ENCODE measurements at regions not wholly inside any gene's neighbourhood (a gene's known extent, or its start where the extent isn't known, plus 50 kb on each side); places are given as distances from the start of the nearest gene placed in this dataset.

DNA sequence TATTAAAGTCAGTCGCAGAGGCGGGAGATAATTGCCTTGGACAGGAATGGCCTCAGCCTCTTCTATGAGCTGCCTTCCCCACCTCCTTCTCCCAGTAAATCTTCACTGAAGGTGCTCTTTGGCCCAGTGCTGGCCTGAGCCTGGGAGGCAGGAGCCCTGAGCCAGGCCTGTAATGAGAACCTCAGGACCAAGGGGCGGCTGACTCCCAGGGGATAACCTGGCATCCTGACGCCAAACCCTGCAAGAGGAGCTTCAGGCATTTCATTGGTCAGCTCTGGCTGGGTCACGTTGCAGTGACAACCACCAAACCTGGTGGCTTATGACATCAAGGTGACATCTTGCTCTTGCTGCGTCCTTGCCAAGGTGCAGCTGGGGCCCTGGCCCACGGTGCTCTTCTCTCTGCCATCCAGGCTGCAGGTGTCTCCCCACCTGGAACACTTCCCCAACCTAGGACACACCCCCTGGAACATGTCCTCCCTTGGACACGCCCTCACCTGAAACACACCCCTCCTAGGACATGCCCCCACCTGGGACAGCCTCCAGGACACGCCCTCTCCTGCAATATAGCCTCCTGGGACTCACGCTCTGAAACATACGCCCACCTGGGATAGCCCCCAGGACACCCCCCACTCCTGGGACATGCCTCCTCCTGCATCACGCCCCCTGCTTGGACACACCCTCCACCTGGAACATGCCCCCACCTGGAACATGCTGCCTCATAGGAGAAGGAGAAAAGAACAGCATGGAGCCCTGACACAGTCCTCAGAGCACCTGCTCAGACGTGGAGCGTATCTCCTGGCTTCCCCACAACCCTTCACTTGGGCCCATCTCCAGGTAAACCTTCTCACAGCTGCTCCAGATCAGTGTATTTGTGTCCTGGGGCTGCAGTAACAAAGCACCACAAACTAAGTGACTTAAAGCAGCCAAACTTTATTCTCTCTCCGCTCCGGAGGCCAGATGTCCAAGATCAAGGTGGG, 333.6 kb downstream of the NPHP4 start:
- DNase-seq (ENCODE audit: low spot score) = no peak

DNA sequence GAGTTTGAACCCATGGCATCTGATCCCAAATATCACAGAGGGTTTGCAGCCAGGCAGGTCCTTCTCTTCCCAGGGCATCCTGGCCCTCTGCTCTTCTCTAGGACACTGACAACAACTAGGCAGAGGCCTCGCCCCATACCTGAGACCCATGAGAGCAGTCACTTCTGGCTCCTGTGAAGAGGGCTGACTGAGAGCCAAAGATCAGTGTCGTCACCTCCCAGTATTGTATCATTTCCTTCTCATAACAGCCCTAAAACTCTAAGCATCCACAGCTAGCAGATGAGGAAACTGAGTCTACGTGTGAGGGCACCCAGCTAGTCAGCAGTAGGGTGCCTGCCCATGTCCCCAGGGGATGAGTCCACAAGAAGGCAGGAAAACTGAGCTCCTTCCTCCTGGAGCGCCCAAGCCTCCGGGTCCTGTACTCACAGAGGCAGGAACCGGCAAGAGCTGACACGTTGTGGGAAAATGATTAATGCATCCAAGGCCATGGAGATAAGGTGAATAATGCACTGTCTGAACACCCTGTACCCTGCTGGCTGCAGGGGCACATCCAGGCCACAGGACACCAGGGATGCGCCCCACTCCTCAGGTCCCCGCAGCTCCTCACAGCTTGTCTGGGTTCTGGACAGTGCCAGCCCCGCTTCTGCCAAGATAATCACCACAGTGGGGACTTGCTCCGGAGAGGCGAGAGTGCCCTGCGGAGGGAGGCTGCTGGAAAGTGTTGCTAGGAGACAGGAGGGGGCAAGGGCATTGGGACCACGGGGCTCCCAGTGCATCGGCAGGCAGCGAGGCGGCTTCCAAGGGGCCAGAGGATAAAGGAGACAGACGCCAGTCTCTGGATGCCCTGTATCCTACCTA, 340.0 kb downstream of the NPHP4 start:
- no peak for DNase-seq (ENCODE audit: low spot score)

DNA sequence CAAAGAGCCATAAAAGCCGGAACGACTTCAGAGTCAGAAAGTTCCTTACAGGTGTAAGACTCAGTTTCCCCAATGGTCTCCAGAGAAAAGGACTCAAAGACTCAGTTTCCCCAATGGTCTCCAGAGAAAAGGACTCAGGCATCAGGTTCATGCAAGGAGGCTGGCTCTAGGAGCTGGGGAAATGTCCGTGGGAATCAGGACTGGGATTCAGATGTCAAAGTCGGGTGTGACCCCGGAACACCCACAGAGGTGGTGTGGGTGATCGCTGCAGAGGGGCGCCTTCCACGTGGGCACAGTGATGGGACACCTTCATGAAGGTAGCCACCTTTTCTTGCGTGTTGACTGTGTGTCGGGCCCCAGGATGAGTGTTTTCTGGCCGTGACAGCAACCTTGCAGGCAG, 340.8 kb downstream of the NPHP4 start:
- DNase-seq (ENCODE audit: low spot score) = no peak

DNA sequence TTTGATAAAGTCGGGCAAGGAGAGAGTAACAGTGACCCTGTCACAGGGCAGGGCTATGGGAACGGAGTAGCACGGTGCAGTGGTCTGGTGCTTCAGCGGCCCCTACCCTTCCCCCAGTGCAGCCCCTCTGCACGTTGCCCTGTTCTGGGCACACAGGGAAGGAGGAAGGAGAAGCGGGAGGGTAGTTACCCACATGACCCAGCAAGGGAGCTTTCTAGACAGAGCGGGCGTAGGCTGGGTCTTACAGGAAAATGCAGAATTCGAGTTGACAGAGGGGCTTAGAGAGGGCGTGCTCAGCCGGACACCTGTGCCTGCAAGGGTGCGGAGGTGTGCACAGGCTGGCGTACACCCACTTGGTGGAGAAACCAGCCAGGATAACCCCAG, 341.2 kb downstream of the NPHP4 start:
- no peak for DNase-seq (ENCODE audit: low spot score)

DNA sequence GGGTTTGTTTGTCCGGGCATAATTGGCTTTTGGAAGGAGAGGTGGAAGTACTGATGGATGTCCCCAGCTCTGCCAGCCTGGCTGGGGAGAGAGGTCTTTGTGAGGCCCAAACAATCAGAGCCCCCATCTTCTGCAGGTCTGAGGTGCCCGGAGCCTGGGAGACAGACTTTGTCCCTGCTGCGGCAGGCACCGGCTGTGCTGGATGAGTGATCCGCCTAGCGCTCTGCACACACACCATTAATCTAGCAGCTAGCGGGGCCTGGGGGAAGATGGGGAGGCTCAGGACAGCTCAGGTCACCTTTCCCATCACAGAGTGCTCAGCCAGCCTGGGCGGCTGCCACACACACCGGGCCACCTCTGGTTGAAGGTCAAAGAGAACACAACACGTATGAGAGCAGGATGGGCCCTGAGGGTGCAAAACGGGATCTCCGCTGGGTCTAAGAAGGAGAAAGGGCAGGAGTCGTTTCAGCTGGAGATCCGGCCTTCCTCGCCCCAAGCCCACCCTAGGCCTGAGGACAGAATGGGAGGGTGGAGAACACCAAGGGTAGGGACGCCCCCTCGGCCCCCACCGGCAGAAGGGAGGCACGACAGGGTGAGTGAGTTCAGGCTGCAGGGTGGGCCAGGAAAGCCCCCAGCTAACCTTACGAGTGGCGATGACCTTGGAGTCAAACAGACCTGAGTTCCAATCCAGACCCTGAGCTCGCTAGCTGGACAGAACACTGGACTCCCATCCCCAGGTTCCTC, 341.8 kb downstream of the NPHP4 start:
- no peak for DNase-seq (ENCODE audit: low spot score)

DNA sequence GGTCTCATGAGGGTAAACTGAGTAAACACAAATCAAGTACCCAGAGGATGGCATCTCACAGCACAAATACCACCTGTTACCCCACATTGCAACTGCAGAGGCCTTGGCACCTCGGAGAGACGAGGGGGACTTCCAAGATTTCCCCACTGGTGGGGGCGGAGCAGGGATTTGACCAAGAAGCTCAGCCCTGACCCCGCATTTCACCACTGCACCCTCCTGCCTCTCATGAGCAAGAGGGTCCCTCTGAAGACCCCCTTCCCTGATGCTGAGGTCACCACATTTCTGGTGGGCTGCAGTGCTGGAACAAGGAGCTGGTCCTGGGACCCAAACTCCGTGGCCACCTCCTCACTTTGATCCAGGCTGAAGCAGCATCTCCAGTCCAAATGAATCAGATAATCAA, 342.4 kb downstream of the NPHP4 start:
- no peak for DNase-seq (ENCODE audit: low spot score)

DNA sequence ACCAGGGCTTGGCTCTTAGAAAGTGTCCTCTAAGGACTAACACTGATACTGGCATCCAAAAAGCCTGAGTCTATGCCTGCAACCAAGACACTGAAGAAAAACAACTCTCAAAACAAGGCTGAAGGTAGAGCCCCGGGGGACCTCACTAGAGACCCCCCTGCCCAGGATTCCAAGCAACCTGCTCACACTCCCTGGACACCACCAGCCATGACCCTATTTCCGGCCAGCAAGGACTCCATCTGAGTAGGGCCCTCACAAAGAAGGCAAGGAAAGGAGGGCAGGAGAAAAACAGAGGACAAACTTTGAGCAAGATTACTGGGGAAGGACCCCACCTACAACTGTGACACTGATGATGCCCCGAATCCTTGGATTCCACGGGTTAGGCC, 343.1 kb downstream of the NPHP4 start:
- DNase-seq (ENCODE audit: low spot score) = no peak

DNA sequence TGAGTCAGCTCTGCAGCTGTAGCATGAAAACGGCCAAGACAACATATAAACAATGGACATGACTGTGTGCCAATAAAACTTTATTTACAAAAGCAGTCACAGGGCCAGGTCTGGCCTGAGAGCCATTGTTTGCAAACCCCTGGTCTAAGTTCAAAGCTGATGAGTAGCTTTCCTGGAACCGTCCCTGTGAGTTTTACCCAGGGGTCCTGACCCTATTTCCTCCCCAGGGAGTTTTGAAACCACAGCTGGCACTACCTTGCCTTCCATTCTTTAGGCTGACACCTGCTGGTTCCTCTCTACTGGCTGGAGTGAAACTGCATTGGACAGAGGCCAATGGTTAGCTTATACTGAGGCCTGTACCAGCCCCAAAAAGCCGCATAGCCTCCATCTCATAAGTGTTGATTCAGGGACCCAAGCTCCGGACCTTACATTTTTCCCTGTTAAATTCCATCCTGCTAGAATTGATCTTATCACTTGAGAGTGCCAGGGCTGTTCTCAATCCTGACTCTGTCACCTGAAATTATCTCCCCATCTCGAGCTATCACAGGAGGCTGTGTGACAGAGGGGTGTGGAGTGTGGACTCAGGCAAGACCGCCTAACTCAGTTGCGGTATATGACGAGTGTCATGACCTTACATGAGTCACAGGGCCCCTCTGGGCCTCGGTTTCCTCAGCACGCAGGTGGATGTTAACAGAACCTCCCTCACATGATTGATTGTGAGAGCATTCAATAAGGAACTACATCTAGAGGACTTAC, 343.6 kb downstream of the NPHP4 start:
- no peak for DNase-seq (ENCODE audit: low spot score)

DNA sequence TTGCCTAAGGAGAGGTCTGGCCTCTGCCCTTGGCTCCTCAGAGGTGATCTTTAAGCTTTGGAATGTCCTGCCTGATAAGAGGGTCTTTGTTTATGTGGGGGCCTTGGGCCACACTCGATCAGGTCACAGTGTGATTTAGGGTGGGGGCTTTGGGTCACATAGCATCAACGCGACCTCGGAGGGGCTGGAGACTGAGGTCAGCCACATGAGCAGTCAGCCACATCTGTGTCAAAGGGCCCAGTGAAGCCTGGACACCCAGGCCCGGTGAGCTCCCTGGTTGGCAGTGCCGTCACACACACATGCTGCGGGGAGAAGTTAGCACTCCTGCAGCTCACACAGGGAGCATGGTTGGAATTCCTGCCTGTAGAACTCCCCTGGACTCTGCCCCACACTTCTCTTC, 345.0 kb downstream of the NPHP4 start:
- DNase-seq (ENCODE audit: low spot score) = no peak

DNA sequence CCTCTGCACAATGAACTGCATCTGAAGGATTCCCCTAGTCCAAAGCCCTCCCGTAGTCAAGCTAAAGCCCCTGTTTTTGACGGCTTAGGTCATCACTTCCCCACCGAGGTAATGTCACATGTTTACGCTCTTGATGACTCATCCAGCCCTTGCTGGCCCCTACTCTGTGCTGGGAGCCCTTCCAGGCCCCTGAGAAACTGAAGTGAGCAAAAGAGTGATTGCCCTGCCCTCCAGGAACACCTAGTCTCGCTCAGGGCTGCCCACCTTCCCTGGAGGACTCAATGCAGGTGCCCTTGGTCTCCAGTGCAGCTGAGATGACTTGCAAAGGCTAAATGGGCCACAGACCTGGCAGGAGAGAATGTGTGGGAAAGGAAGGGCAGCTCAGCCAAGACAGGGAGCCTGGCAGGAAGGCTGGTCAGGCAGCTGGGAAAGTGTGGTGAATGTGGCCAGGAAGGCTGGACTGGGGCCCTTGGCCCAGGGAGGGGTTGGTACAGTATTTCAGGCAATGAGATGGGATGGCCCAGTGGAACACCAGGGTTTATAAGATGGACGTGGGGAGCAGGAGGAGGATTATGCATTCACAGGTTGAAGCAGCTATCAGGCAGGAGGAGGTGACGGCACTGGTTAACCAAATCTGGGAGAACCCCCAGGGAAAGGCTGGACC, 345.6 kb downstream of the NPHP4 start:
- DNase-seq (ENCODE audit: low spot score) = no peak

DNA sequence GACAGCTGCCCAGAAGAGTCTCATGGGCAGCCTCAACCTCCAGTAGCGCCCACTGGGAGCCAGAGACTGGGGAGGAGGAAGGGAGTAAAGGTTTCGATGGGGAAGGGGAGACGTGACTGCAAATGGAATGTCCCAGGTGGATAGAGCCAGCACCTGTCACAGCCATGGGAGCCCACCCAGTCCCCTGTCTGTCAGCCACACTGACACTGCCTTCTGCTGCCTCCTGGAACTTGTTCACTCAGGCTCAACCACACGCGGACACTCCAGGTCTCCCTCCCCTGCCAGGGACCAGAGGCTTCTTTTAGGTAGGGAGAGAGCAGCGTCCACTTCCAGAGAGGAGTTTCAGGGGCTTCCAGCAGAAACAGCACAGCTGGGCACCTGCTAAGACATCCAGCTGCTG, 346.3 kb downstream of the NPHP4 start:
- no peak for DNase-seq (ENCODE audit: low spot score)

DNA sequence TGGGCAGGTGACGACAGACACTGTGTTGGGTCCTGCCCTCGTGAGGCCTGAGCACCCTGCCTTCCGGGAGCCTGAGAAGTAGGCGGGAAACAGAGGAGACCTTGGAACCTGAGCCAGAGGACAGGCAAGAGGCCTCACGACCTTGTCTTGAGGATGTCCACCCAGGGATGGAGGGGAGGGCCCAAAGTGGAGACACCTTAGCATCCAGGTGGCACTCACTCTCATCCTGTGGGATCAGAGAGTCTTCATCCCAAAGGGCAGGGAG, 347.2 kb downstream of the NPHP4 start:
- DNase-seq (ENCODE audit: low spot score) = no peak

DNA sequence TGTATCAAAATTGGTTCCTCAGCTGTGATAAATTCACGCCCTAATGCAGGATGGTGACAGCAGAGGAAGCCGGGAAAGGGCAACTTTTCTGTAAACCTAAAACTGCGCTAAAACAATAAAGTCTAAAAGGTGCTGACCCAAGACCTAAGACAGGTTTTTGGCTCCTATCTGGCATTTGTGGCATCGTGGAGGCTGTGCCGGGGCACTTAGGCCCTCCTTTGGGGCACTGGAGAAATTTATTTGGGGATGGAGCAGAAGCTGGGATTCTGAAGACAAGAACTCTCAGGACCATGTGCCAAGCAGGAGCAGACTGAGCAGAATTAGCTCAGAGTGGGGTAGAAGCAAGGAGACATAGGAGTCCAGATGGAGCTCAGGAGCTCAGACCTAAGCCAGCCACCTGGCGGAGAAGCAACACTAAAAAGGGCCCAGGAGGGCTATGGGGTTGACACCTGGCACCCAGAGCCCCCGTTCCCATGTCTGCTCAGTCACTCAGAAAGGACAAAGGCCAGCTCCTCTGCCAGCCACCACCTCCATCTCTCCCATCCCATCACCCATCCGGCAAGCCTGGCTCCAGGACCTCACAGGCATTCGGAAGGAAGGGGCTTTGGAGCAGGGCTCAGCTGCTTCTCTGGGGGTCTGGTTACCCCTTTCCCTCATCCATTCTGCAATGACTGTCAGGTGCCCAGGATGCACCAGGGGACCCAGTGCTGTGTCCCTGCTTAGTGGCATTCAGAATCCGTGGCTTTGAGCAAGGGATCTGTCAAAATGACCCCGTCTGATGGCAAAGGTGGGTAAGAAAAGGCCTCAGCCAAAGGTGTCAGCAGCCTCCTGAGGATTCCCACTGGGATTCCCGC, 347.7 kb downstream of the NPHP4 start:
- DNase-seq (ENCODE audit: low spot score) = no peak

DNA sequence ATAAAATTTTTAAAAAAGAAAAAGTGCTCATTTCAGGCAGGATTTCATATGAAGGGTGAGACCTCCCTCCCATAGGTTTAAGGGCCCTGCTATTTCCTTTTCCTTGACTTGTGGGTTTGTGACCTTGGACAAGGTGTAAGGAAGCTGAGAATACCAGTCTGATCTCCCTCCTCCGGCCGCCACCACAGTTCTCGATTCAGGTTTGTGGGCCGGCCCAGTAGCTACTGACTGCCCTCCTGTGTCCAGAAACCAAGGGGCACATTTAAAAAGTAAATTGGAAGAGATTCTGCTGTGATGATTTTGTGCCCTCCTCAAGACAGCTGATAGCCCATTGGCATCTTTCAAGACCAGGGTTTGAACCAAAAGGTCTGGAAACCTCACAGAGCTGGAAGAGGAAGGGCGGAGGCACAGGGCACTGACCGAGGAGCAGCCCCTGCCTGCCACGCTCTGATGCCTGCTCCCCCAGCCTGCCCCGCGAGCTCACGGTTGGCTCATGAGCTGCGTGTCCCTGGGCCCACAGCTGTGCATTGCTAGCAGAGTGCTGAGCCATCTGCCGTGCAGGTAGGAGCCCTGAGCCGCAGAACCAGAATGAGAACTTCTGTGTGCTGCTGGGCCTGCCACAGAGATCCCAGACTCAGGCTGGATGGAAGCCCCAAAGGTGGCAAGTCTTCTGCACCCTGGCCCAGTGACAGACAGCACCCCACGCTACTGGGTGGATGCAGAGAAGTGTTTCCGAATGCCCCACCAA, 348.7 kb downstream of the NPHP4 start:
- no peak for DNase-seq (ENCODE audit: low spot score)

DNA sequence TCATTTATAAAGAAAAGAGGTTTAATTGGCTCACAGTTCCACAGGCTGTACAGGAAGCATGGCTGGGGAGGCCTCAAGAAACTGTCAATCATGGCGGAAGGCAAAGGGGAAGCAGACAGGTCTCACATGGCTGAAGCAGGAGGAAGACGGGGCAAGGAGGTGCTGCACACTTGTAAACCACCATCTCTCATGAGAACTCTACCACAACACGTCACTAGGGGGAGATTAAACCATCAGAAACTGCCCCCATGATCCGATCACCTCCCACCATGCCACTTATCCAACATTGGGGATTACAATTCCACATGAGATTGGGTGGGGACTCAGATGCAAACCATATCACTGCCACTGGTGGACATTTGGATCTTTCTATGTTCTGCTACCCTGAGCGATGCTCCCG, 351.4 kb downstream of the NPHP4 start:
- no peak for DNase-seq (ENCODE audit: low spot score)

DNA sequence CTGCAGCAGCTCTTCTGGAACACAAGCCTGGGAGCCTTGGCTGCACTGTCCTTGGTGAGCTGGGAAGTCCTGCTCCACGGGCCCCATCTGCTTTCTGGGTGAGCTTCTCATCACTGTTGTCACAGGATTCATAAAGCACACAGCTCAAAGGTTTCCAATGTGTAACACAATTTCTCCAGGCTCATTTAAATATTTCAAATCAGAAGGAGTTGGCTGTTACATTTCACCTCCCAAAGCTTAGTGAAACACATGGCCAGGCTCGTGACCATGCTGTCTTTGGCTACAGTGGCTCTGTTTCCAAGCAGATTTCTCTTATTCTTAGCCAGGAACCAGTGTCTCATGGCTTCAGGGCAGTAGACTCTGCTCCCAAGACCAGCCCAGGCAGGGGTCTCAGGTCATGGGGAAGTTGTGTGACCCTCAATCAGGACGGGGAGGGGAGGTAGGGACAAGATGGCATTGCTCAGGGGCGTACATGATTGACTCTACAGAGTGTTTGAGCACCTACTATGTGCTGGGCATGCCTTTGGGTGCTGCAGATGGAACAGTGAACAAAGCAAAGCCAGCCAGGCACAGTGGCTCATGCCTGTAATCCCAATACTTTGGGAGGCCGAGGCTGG, 353.0 kb downstream of the NPHP4 start:
- no peak for DNase-seq (ENCODE audit: low spot score)

DNA sequence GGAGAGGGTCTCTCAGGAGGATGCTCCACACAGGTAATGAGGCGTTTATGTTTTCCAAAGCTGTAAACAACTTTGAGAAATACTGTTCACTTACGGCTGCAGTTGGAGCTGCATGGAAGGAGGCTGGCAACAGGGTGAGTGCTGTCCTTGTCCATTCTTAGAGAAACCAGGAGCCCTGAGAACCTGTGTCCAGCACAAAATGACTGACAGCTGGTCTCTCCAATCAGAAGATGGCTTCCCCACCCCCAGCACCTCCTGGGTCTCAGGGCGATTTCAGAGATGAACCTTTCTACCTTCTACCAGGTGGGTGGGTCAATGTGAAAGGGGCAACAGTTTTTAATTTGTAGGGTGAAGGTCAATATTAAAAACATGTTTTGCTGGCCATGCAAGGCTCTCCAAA, 353.6 kb downstream of the NPHP4 start:
- DNase-seq (ENCODE audit: low spot score) = no peak

DNA sequence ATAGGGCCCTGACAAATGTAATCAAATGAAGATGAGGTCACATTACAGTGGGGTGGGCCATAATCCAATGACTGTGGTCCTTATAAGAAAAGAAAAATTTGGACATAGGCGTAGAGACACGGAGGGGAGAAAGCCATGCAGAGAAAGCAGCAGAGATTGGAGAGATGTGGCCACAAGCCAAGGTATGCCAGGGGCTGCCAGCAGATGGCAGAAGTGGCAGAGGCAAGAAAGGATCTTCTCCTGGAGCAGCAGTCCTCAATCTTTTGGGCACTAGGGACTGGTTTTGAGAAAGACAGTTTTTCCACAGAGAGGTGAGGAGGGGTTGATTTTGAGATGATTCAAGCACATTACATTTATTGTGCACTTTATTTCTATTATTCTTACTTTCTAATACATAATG, 355.1 kb downstream of the NPHP4 start:
- DNase-seq (ENCODE audit: low spot score) = peak; percentile 7

DNA sequence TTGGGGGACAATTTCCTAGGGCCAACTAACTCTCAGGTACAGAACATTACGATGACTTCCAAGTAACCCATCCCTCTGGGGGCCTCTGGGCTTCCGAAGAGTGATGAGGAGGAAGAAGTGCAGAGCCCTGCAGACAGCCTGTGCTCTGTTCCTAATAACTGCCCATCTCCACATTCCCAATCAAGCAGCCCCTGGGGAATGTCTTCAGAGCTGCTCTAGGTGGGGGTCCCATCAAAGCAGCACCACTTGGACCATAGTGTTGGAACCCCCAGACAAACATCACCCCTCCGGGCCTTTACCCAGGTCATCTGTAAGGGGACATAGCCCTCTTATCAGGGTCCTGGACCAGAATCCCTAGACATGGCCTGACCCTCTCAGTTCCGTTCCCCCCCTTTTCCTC, 357.3 kb downstream of the NPHP4 start:
- DNase-seq (ENCODE audit: low spot score) = no peak

Data from COLO829 (cell line).